Astrocyte (in vitro differentiated cells and primary cell): ENCODE measurements at regions not wholly inside any gene's neighbourhood (a gene's known extent, or its start where the extent isn't known, plus 50 kb on each side); places are given as distances from the start of the nearest gene placed in this dataset.

ENCODE experiments used
- DNase-seq: peaks from one replicate; pipeline ENCODE4 v3.0.0-alpha.2; 2010; ENCODE audit warnings: low read depth
- FAIRE-seq: peaks from 2 replicates; lab custom pipeline; 2011; peaks lifted over from hg19 to GRCh38; lab: Jason Lieb, UNC
- H2AFZ ChIP-seq: 2 replicates; pipeline ENCODE4 v1.6.0; 2012; ENCODE audit warnings: low read depth, low read length, inconsistent platforms
- H3K27ac ChIP-seq: 2 replicates; pipeline ENCODE4 v1.5.1; 2011; ENCODE audit warnings: low read depth, low read length, inconsistent platforms
- H3K27me3 ChIP-seq: 2 replicates; pipeline ENCODE4 v1.6.0; 2011; ENCODE audit warnings: low read length, inconsistent platforms; ENCODE audit not compliant: insufficient read depth
- H3K36me3 ChIP-seq: 2 replicates; pipeline ENCODE4 v1.5.1; 2011; ENCODE audit warnings: low read length, inconsistent platforms; ENCODE audit not compliant: insufficient read depth
- H3K4me1 ChIP-seq: 2 replicates; pipeline ENCODE4 v1.5.1; 2011; ENCODE audit warnings: low read length, inconsistent platforms; ENCODE audit not compliant: insufficient read depth
- H3K4me2 ChIP-seq: 2 replicates; pipeline ENCODE4 v1.6.0; 2012; ENCODE audit warnings: low read length, inconsistent platforms
- H3K4me3 ChIP-seq: 2 replicates; pipeline ENCODE4 v1.5.1; 2011; ENCODE audit warnings: low read depth, mild to moderate bottlenecking, low read length, inconsistent platforms; ENCODE audit not compliant: insufficient read depth
- H3K79me2 ChIP-seq: 2 replicates; pipeline ENCODE4 v1.6.0; 2012; ENCODE audit warnings: mild to moderate bottlenecking, low read length, inconsistent platforms; ENCODE audit not compliant: insufficient read depth
- H3K9ac ChIP-seq: 2 replicates; pipeline ENCODE4 v1.6.0; 2012; ENCODE audit warnings: mild to moderate bottlenecking, low read length, inconsistent platforms
- H3K9me3 ChIP-seq: 2 replicates; pipeline ENCODE4 v1.5.1; 2012; ENCODE audit warnings: low read depth, mild to moderate bottlenecking, low read length, inconsistent platforms; ENCODE audit not compliant: insufficient read depth
- H4K20me1 ChIP-seq: 2 replicates; pipeline ENCODE4 v1.6.0; 2012; ENCODE audit warnings: low read length, inconsistent platforms; ENCODE audit not compliant: insufficient read depth
- H3K27ac Mint-ChIP-seq: one replicate; pipeline ENCODE4 v1.8.0; 2021; ENCODE audit warnings: mild to moderate bottlenecking, mixed read lengths; ENCODE audit not compliant: unreplicated experiment
- H3K27me3 Mint-ChIP-seq: one replicate; pipeline ENCODE4 v1.8.0; 2021; ENCODE audit warnings: low read depth, mixed read lengths; ENCODE audit not compliant: unreplicated experiment
- H3K36me3 Mint-ChIP-seq: one replicate; pipeline ENCODE4 v1.8.0; 2021; ENCODE audit warnings: low read depth, mixed read lengths; ENCODE audit not compliant: unreplicated experiment
- H3K4me1 Mint-ChIP-seq: one replicate; pipeline ENCODE4 v1.8.0; 2021; ENCODE audit warnings: low read depth, mixed read lengths; ENCODE audit not compliant: unreplicated experiment
- H3K4me3 Mint-ChIP-seq: one replicate; pipeline ENCODE4 v1.8.0; 2021; ENCODE audit warnings: mild to moderate bottlenecking, moderate library complexity, mixed read lengths; ENCODE audit not compliant: unreplicated experiment
- H3K9me3 Mint-ChIP-seq: one replicate; pipeline ENCODE4 v1.8.0; 2021; ENCODE audit warnings: mild to moderate bottlenecking, mixed read lengths; ENCODE audit not compliant: unreplicated experiment
- EZH2 ChIP-seq: IDR thresholded peaks from 2 replicates; pipeline ENCODE4 v1.6.1; 2012; ENCODE audit warnings: mild to moderate bottlenecking, low read length, inconsistent platforms; ENCODE audit not compliant: insufficient read depth
- TF ChIP-seq, protein P1 (sequence below): IDR thresholded peaks from 2 replicates; pipeline ENCODE4 v1.5.1; 2011; ENCODE audit warnings: low read depth, mild to moderate bottlenecking, inconsistent platforms, low read length, moderate library complexity; ENCODE audit not compliant: insufficient read depth

DNA sequence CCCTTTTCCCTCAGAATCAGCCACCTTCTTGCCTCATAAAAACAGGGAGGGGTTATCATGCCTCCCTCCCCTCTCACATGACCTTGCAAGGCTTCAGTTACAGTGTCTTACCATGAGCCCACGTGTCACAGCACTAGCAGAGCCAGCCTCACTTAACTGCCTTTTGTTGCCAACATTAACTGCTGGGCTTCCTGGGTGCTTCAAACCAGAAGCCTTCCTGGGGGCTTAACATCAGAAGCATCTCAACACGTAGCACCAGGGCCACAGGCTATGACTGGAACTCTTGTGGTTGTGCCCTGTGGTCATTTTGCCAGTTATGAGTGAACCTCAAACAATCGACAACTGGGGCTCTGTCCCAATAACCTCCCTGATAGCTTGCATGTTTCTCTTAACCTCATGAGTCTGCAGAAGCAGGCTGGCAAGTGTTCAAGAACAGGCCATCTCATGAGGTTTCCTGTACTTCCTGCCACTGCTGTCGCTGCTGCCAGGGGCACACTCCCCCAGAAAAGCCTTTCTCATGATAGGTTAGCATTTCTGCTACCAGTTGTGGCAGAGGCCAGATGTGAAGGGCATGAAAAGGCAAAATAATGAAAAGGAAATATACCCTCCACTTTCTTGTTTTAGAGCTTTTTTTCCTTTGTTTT, 132.2 kb downstream of the GLUL start:
- peaks cover 3% of the 10 kb centered on the region for H3K27me3 Mint-ChIP-seq
- H3K9ac ChIP-seq, result no peak overlapping the region
- H3K9me3 ChIP-seq, result no peaks in the 10 kb centered on the region
- H3K27ac ChIP-seq, result no peak overlapping the region
- H3K9me3 Mint-ChIP-seq, result peaks cover 3% of the 10 kb centered on the region
- no peaks in the 10 kb centered on the region for H3K36me3 ChIP-seq
- H3K4me2 ChIP-seq, result no peak overlapping the region
- H3K4me1 Mint-ChIP-seq, result peaks cover 6% of the 10 kb centered on the region
- H3K27me3 ChIP-seq, result no peaks in the 10 kb centered on the region
- H3K27ac Mint-ChIP-seq, result no peak overlapping the region
- TF ChIP-seq EZH2, result no peak
- TF ChIP-seq, protein P1, sequence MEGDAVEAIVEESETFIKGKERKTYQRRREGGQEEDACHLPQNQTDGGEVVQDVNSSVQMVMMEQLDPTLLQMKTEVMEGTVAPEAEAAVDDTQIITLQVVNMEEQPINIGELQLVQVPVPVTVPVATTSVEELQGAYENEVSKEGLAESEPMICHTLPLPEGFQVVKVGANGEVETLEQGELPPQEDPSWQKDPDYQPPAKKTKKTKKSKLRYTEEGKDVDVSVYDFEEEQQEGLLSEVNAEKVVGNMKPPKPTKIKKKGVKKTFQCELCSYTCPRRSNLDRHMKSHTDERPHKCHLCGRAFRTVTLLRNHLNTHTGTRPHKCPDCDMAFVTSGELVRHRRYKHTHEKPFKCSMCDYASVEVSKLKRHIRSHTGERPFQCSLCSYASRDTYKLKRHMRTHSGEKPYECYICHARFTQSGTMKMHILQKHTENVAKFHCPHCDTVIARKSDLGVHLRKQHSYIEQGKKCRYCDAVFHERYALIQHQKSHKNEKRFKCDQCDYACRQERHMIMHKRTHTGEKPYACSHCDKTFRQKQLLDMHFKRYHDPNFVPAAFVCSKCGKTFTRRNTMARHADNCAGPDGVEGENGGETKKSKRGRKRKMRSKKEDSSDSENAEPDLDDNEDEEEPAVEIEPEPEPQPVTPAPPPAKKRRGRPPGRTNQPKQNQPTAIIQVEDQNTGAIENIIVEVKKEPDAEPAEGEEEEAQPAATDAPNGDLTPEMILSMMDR, result no peak
- H3K79me2 ChIP-seq, result no peaks in the 10 kb centered on the region
- no peak for FAIRE-seq
- H3K4me3 ChIP-seq, result no peak overlapping the region
- DNase-seq, result peak; percentile 47
- no peaks in the 10 kb centered on the region for H4K20me1 ChIP-seq
- H3K36me3 Mint-ChIP-seq, result no peaks in the 10 kb centered on the region
- H3K4me3 Mint-ChIP-seq, result no peak overlapping the region
- H3K4me1 ChIP-seq, result no peaks in the 10 kb centered on the region
- H2AFZ ChIP-seq, result no peak overlapping the region

DNA sequence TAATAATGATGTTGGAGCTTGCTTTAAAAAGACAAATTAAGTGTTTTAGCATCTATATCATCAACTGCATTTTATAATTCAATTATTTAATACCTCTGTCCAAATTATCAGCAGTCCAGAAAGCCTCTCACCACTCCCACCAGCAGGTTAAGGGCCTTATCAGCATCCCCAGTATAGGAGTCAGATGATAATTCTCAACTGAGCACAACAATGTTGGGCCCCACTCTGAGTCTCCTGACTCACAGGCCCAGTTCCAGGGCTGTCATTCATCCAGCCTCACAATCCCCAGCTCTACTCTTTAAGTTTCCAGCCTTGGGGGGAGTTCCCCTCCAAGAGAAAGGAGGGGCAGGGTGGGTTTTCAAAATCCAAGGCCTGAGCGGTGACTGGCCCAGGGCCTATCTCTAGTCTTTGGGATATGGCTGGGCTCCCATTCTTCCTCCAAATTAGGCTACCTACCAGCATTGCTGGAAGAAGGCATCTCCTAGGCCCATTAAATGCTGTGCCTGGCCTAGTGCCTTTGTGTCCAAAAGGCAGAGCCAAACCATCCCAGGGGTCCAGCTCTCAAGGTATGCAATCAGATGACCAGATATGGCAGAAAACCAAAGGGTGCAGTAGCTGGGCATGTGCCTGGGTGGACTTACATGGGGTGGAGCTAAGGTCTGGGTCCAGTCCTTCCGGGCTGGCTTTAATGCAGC, 134.1 kb downstream of the GLUL start:
- Mint-ChIP-seq H3K27ac (no peak overlapping the region), H3K4me1 (peaks cover 6% of the 10 kb centered on the region), H3K9me3 (no peaks in the 10 kb centered on the region), H3K4me3 (no peak overlapping the region), H3K36me3 (no peaks in the 10 kb centered on the region), H3K27me3 (no peaks in the 10 kb centered on the region)
- Histone ChIP-seq H3K9ac (no peak overlapping the region), H3K27me3 (no peaks in the 10 kb centered on the region), H3K4me3 (no peak overlapping the region), H3K9me3 (no peaks in the 10 kb centered on the region), H3K27ac (no peak overlapping the region), H3K4me1 (no peaks in the 10 kb centered on the region), H2AFZ (no peak overlapping the region), H3K79me2 (no peaks in the 10 kb centered on the region), H3K36me3 (no peaks in the 10 kb centered on the region), H4K20me1 (no peaks in the 10 kb centered on the region), H3K4me2 (no peak overlapping the region)
- TF ChIP-seq, protein P1, result no peak
- TF ChIP-seq EZH2, result no peak
- FAIRE-seq (no peak), DNase-seq (no peak)

DNA sequence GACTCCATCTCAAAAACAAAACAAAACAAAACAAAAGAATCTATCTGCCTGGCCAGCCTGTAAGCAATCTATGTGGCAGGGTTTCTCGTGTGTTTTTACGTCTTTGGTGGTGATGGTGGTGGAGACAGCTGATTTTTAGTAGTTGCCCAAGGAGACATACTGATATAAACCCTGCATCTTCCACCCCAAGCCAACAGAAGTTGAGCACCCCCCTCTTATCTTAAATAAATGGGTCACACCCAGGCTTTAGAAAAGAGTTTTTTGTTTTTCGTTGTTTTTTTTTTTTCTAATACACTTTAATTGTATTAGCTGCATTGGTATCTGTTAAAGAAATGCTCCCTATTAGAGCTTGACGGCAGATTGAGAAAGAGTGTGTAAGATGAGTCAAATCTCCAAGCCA, 134.7 kb downstream of the GLUL start:
- Mint-ChIP-seq H3K9me3 (no peaks in the 10 kb centered on the region), H3K36me3 (no peaks in the 10 kb centered on the region), H3K4me3 (no peak overlapping the region), H3K4me1 (peaks cover 6% of the 10 kb centered on the region), H3K27ac (no peak overlapping the region), H3K27me3 (no peaks in the 10 kb centered on the region)
- H3K4me2 ChIP-seq, result no peak overlapping the region
- no peak for TF ChIP-seq EZH2
- TF ChIP-seq, protein P1, result no peak
- no peaks in the 10 kb centered on the region for H3K79me2 ChIP-seq
- H2AFZ ChIP-seq, result no peak overlapping the region
- H3K9ac ChIP-seq, result no peak overlapping the region
- no peaks in the 10 kb centered on the region for H3K9me3 ChIP-seq
- no peak overlapping the region for H3K27ac ChIP-seq
- no peaks in the 10 kb centered on the region for H4K20me1 ChIP-seq
- no peaks in the 10 kb centered on the region for H3K4me1 ChIP-seq
- no peaks in the 10 kb centered on the region for H3K36me3 ChIP-seq
- FAIRE-seq (no peak), DNase-seq (no peak)
- no peaks in the 10 kb centered on the region for H3K27me3 ChIP-seq
- H3K4me3 ChIP-seq, result no peak overlapping the region
